ENCODE measurements at regions not wholly inside any gene's neighbourhood (a gene's known extent, or its start where the extent isn't known, plus 50 kb on each side); places are given as distances from the start of the nearest gene placed in this dataset.

- TF ChIP-seq CTCF (IDR thresholded peaks at IDR 0.05) (no peak), EZH2 (IDR thresholded peaks at IDR 0.05; ENCODE audit: borderline replicate concordance, insufficient read depth, low read depth, low read length, poor library complexity, severe bottlenecking) (no peak)
Measured at GRCh38 chr2:216761809-216762208, 66.5 kb upstream of the IGFBP5 start.

Measured in B cell (primary cell).